ENCODE measurements at regions not wholly inside any gene's neighbourhood (a gene's known extent, or its start where the extent isn't known, plus 50 kb on each side); places are given as distances from the start of the nearest gene placed in this dataset.

- no peaks in the 10 kb centered on the region for H3K4me1 Mint-ChIP-seq
- TF ChIP-seq CTCF (IDR thresholded peaks at IDR 0.05) = no peak
- H3K9me3 Mint-ChIP-seq = peaks cover 4% of the 10 kb centered on the region
- H3K27me3 Mint-ChIP-seq = no peaks in the 10 kb centered on the region
- no peak overlapping the region for H3K4me3 Mint-ChIP-seq
- ChIA-PET POLR2A (no interaction called here), CTCF (no interaction called here)
- ATAC-seq (ENCODE audit: low read depth) (no peak), DNase-seq (no peak)
- intact Hi-C loops (cut with micrococcal nuclease) = no loop called here
- no peaks in the 10 kb centered on the region for H3K36me3 Mint-ChIP-seq (ENCODE audit: low read depth)
- H3K27ac Mint-ChIP-seq = no peak overlapping the region
Observed at GRCh38 chr16:60246086-60246485, 1512.0 kb upstream of the GOT2 start.

- H3K4me1 Mint-ChIP-seq = no peaks in the 10 kb centered on the region
- H3K4me3 Mint-ChIP-seq = no peak overlapping the region
- no peaks in the 10 kb centered on the region for H3K36me3 Mint-ChIP-seq (ENCODE audit: low read depth)
- H3K27ac Mint-ChIP-seq = no peak overlapping the region
- CTCF ChIA-PET = no interaction called here
- no peaks in the 10 kb centered on the region for H3K9me3 Mint-ChIP-seq
- POLR2A ChIA-PET = no interaction called here
- no peak for DNase-seq
- no peak for TF ChIP-seq CTCF (IDR thresholded peaks at IDR 0.05)
- H3K27me3 Mint-ChIP-seq = no peaks in the 10 kb centered on the region
- intact Hi-C loops (cut with micrococcal nuclease) = no loop called here
- ATAC-seq (ENCODE audit: low read depth) = no peak
Observed at GRCh38 chr16:60241671-60242070, 1507.6 kb upstream of the GOT2 start.

GRCh38 chr16:60230666-60231065 lies 1496.5 kb upstream of the GOT2 start:
- Mint-ChIP-seq H3K27me3 (no peaks in the 10 kb centered on the region), H3K4me3 (no peak overlapping the region), H3K36me3 (ENCODE audit: low read depth) (no peaks in the 10 kb centered on the region), H3K9me3 (peaks cover 4% of the 10 kb centered on the region), H3K4me1 (no peaks in the 10 kb centered on the region), H3K27ac (no peak overlapping the region)
- ATAC-seq (ENCODE audit: low read depth) (no peak), DNase-seq (no peak)
- POLR2A ChIA-PET = no interaction called here
- CTCF ChIA-PET = no interaction called here
- intact Hi-C loops (cut with micrococcal nuclease) = no loop called here
- no peak for TF ChIP-seq CTCF (IDR thresholded peaks at IDR 0.05)

- POLR2A ChIA-PET = no interaction called here
- CTCF ChIA-PET = no interaction called here
- peaks cover 3% of the 10 kb centered on the region for H3K9me3 Mint-ChIP-seq
- no peaks in the 10 kb centered on the region for H3K4me1 Mint-ChIP-seq
- TF ChIP-seq CTCF (IDR thresholded peaks at IDR 0.05) = no peak
- no peak for DNase-seq
- H3K4me3 Mint-ChIP-seq = no peak overlapping the region
- no peaks in the 10 kb centered on the region for H3K27me3 Mint-ChIP-seq
- no peaks in the 10 kb centered on the region for H3K36me3 Mint-ChIP-seq (ENCODE audit: low read depth)
- intact Hi-C loops (cut with micrococcal nuclease) = no loop called here
- ATAC-seq (ENCODE audit: low read depth) = no peak
- no peak overlapping the region for H3K27ac Mint-ChIP-seq
Observed at GRCh38 chr16:60225541-60225940, 1491.4 kb upstream of the GOT2 start.

GRCh38 chr16:60217787-60218186 lies 1483.7 kb upstream of the GOT2 start:
- H3K27me3 Mint-ChIP-seq = no peaks in the 10 kb centered on the region
- no peaks in the 10 kb centered on the region for H3K36me3 Mint-ChIP-seq (ENCODE audit: low read depth)
- H3K4me1 Mint-ChIP-seq = no peaks in the 10 kb centered on the region
- no peak for TF ChIP-seq CTCF (IDR thresholded peaks at IDR 0.05)
- ChIA-PET POLR2A (no interaction called here), CTCF (no interaction called here)
- ATAC-seq (ENCODE audit: low read depth) (no peak), DNase-seq (no peak)
- H3K9me3 Mint-ChIP-seq = no peaks in the 10 kb centered on the region
- H3K4me3 Mint-ChIP-seq = no peak overlapping the region
- H3K27ac Mint-ChIP-seq = no peak overlapping the region
- intact Hi-C loops (cut with micrococcal nuclease) = no loop called here
